Tibial artery (tissue), 4 donors: ENCODE measurements at regions not wholly inside any gene's neighbourhood (a gene's known extent, or its start where the extent isn't known, plus 50 kb on each side); places are given as distances from the start of the nearest gene placed in this dataset.

Source experiments
- DNase-seq, 2 donors: peaks; one replicate each; pipeline ENCODE4 v3.0.0-alpha.2; 2019
- H3K27ac ChIP-seq, 2 donors: fragments of 200-600 bp; sonication (generic) in 1 of 2; 1 replicate in 1 of 2; 2 replicates in 1 of 2; pipeline ENCODE4 v1.5.1; 2018 to 2019; ENCODE audit warnings: mild to moderate bottlenecking in 1 of 2
- H3K27me3 ChIP-seq, 2 donors: fragments of 200-600 bp; sonication (generic) in 1 of 2; one replicate each; pipeline versions ENCODE4 v1.5.1 to v1.6.0; 2016 to 2019
- H3K36me3 ChIP-seq, 3 donors: fragments of 200-600 bp; sonication (generic) in 2 of 3; one replicate each; pipeline ENCODE4 v1.5.1; 2016 to 2019; ENCODE audit warnings: mild to moderate bottlenecking in 2 of 3
- H3K4me1 ChIP-seq, 4 donors: fragments of 200-600 bp; sonication (generic) in 2 of 4; 1 replicate in 3 of 4; 2 replicates in 1 of 4; pipeline ENCODE4 v1.5.1; 2016 to 2019
- H3K4me3 ChIP-seq, 2 donors: fragments of 200-600 bp; sonication (generic) in 1 of 2; 1 replicate in 1 of 2; 2 replicates in 1 of 2; pipeline ENCODE4 v1.5.1; 2018 to 2019; ENCODE audit warnings: mild to moderate bottlenecking in 2 of 2
- H3K9me3 ChIP-seq, 3 donors: fragments of 200-600 bp; sonication (generic) in 1 of 3; one replicate each; pipeline ENCODE4 v1.5.1; 2016 to 2019
- CTCF ChIP-seq, 2 experiments: fragments of 200-600 bp in 1 of 2; fragments of 450-650 bp in 1 of 2; IDR thresholded peaks; one replicate each; pipeline ENCODE4 v1.5.1; 2017 to 2019; ENCODE audit warnings: antibody characterized with exemption in 2 of 2, mild to moderate bottlenecking in 1 of 2, moderate library complexity in 1 of 2
- intact Hi-C: fragments of 100-400 bp; cut with DNase I; formaldehyde crosslinking; loops from one replicate; pipeline ENCODE4 v1.15.0; 2023; ENCODE audit warnings: low total_unique reads

- H3K27me3 ChIP-seq: no peaks in the 10 kb centered on the region
- no peak for DNase-seq
- H3K4me3 ChIP-seq: no peak overlapping the region
- TF ChIP-seq CTCF (IDR thresholded peaks at IDR 0.05): no peak
- H3K4me1 ChIP-seq: peaks cover 0 to 9% (median 0%) of the 10 kb centered on the region in 4 donors
- no peak overlapping the region for H3K27ac ChIP-seq
- H3K9me3 ChIP-seq: no peaks in the 10 kb centered on the region
- intact Hi-C loops: no loop called here
- no peaks in the 10 kb centered on the region for H3K36me3 ChIP-seq
These were observed 264.9 kb downstream of the LTN1 start for GRCh38 chr21:28727809-28728208.

DNA sequence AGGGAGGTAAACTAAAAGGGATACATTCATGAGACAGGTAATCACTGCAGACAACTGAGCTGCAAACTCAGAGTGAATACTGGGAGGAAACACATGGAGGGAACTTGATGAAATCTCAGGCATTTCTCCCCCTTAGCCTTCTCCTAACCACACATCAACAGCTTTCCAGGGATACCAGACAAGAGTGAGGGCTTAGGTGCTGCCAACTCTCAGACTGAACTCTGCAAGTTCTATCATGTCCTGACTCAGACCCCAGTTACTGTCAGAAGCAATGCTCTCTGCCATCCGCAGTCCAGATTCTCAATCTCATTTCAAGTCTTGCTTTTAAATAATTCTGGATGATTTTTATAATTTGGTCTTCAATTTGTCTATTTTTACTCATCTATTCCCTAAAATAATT lies 267.3 kb downstream of the LTN1 start:
- intact Hi-C loops: no loop called here
- Histone ChIP-seq H3K27ac (no peak overlapping the region), H3K4me1 (peaks cover 0 to 9% (median 0%) of the 10 kb centered on the region in 4 donors), H3K36me3 (no peaks in the 10 kb centered on the region), H3K27me3 (no peaks in the 10 kb centered on the region), H3K4me3 (no peak overlapping the region), H3K9me3 (no peaks in the 10 kb centered on the region)
- no peak for DNase-seq
- no peak for TF ChIP-seq CTCF (IDR thresholded peaks at IDR 0.05)

DNA sequence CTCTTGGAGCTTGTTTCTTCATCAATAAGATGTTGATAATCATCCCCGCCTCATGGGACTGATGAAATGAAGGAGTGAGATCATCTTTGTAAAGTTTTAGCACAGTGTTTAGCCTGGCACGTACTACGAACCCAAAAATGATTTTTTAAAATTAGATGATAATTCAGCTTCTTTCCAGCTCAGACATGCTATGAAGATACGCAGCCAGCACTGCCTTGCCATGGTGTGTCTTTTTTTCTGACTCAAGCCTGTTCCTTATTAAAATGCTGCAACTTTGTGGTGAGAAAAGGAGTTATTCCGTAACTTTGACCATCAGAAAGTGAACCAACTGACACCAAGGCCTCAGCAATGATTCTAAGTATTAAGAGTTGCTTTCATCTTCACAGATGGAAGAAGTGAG lies 269.0 kb downstream of the LTN1 start:
- TF ChIP-seq CTCF (IDR thresholded peaks at IDR 0.05): no peak
- H3K27me3 ChIP-seq: no peaks in the 10 kb centered on the region
- H3K4me1 ChIP-seq: peaks cover 0 to 9% (median 0%) of the 10 kb centered on the region in 4 donors
- H3K36me3 ChIP-seq: no peaks in the 10 kb centered on the region
- no peak for DNase-seq
- intact Hi-C loops: no loop called here
- H3K9me3 ChIP-seq: no peaks in the 10 kb centered on the region
- no peak overlapping the region for H3K27ac ChIP-seq
- no peak overlapping the region for H3K4me3 ChIP-seq

DNA sequence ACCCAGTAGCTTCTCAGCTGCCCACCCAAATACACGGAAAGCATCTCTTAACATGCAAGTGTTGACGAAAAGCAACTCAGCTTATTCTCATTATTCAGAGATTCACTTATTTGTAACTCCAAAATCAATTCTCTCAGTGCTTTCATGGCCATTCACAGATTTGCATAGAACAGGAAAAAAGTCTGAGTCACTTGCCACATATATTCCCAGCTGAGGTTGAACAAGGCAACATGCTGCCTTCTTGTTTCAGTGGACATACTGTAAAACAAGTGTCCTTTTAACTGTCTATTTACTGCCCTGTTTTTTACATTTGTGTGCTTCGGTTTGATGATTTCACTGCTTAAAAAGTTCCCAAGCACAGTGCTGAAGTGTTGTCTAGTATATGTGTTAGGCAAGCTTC lies 273.0 kb downstream of the LTN1 start:
- H3K4me3 ChIP-seq: no peak overlapping the region
- no peak for DNase-seq
- no peaks in the 10 kb centered on the region for H3K9me3 ChIP-seq
- no peaks in the 10 kb centered on the region for H3K36me3 ChIP-seq
- no peaks in the 10 kb centered on the region for H3K4me1 ChIP-seq
- H3K27me3 ChIP-seq: no peaks in the 10 kb centered on the region
- intact Hi-C loops: no loop called here
- no peak overlapping the region for H3K27ac ChIP-seq
- no peak for TF ChIP-seq CTCF (IDR thresholded peaks at IDR 0.05)

GRCh38 chr21:28714777-28715464 lies 277.8 kb downstream of the LTN1 start:
- intact Hi-C loops: no loop called here
- no peak for TF ChIP-seq CTCF (IDR thresholded peaks at IDR 0.05)

DNA sequence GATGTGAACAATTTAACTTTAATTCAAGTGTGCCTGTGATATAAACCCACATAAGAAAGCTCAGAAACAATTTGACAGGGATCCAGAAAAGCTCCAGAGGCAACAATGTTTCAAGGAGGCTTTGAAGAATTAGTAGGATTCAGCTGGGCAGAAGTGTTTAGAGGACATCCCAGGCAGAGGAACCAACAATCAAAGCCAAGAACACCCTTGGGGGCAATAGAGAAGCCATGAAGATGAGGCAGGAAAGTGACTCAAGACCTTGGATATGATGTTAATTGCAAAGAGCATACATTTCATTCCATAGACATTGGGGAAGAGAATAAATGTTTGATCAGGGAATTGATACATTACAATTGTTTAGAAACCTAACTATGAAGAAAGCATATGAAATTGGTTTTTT lies 280.3 kb downstream of the LTN1 start:
- Histone ChIP-seq H3K36me3 (no peaks in the 10 kb centered on the region), H3K27me3 (no peaks in the 10 kb centered on the region), H3K9me3 (no peaks in the 10 kb centered on the region), H3K4me3 (no peak overlapping the region), H3K27ac (no peak overlapping the region), H3K4me1 (no peaks in the 10 kb centered on the region)
- intact Hi-C loops: no loop called here
- no peak for TF ChIP-seq CTCF (IDR thresholded peaks at IDR 0.05)
- DNase-seq: no peak

More at GRCh38 chr21:28714777-28715464, 277.8 kb downstream of the LTN1 start:
- no peak for DNase-seq
- no peaks in the 10 kb centered on the region for H3K4me1 ChIP-seq
- H3K4me3 ChIP-seq: no peak overlapping the region
- H3K9me3 ChIP-seq: no peaks in the 10 kb centered on the region
- H3K27ac ChIP-seq: no peak overlapping the region
- no peaks in the 10 kb centered on the region for H3K27me3 ChIP-seq
- no peaks in the 10 kb centered on the region for H3K36me3 ChIP-seq
